ENCODE measurements at regions not wholly inside any gene's neighbourhood (a gene's known extent, or its start where the extent isn't known, plus 50 kb on each side); places are given as distances from the start of the nearest gene placed in this dataset.

- H2BK12ac ChIP-seq (ENCODE audit: insufficient read length, low read depth, low read length): no peak overlapping the region
- H4K91ac ChIP-seq (ENCODE audit: insufficient read length, low read depth, low read length): no peak overlapping the region
- TF ChIP-seq CTCF (conservative IDR thresholded peaks at IDR 0.05): no peak
- H3K56ac ChIP-seq (ENCODE audit: insufficient read length, low read depth, low read length): no peak overlapping the region
- Mint-ChIP-seq H3K4me3 (no peak overlapping the region), H3K9me3 (no peaks in the 10 kb centered on the region), H3K4me1 (peaks cover 3 to 7% of the 10 kb centered on the region in 2 experiments; a peak in 2 of 4 replicates), H3K36me3 (ENCODE audit: insufficient read depth in 1 of 3, low read depth in 3 of 3) (no peaks in the 10 kb centered on the region), H3K27ac (peak overlapping the region in 1 of 3 experiments; percentile 56; a peak in 1 of 7 replicates), H3K27me3 (ENCODE audit: low read depth) (no peaks in the 10 kb centered on the region)
- no peak overlapping the region for H2AFZ ChIP-seq (ENCODE audit: low read length)
- no peaks in the 10 kb centered on the region for H3K23me2 ChIP-seq (ENCODE audit: insufficient read length, low read depth, low read length, poor library complexity, severe bottlenecking)
- no peak overlapping the region for H3K27ac ChIP-seq (ENCODE audit: insufficient read length, low read depth, low read length)
- H3K27me3 ChIP-seq (ENCODE audit: insufficient read depth, low read length): no peaks in the 10 kb centered on the region
- no peaks in the 10 kb centered on the region for H3K79me2 ChIP-seq (ENCODE audit: insufficient read depth, low read length)
- H2BK5ac ChIP-seq (ENCODE audit: insufficient read length, low read length): no peak overlapping the region
- no peak overlapping the region for H3K4ac ChIP-seq (ENCODE audit: low read depth, low read length)
- H3K4me2 ChIP-seq (ENCODE audit: insufficient read depth, insufficient read length, low read length): no peak overlapping the region
- H4K5ac ChIP-seq (ENCODE audit: insufficient read length, low read depth, low read length): no peak overlapping the region
- no peaks in the 10 kb centered on the region for H4K20me1 ChIP-seq (ENCODE audit: control insufficient read depth, insufficient read depth, insufficient read length)
- no peaks in the 10 kb centered on the region for H3K79me1 ChIP-seq (ENCODE audit: insufficient read depth, low read depth, low read length, poor library complexity, severe bottlenecking)
- H3K9me3 ChIP-seq (ENCODE audit: control insufficient read depth, low read depth, low read length): no peaks in the 10 kb centered on the region
- H2BK15ac ChIP-seq (ENCODE audit: low read depth, low read length): no peak overlapping the region
- no peak overlapping the region for H3T11ph ChIP-seq (ENCODE audit: low read length)
- H4K8ac ChIP-seq (replicated peaks; ENCODE audit: insufficient read length, low read depth, low read length): no peak overlapping the region
- no peak overlapping the region for H2AK5ac ChIP-seq (ENCODE audit: insufficient read length, low read length)
- no CpG with 5 or more reads among the region's 7 CpGs for WGBS (ENCODE audit: extremely low coverage, insufficient read length, low lambda C conversion rate)
- no peak overlapping the region for H3K14ac ChIP-seq (ENCODE audit: insufficient read depth, low read length)
- no peak overlapping the region for H3K23ac ChIP-seq (ENCODE audit: insufficient read length, low read depth, low read length)
- H2BK20ac ChIP-seq (ENCODE audit: low read depth, low read length, poor library complexity, severe bottlenecking): no peak overlapping the region
- no peak overlapping the region for H3K9ac ChIP-seq (ENCODE audit: extremely low read depth, insufficient read length, low read length)
- H3K4me1 ChIP-seq (ENCODE audit: insufficient read depth, low read length): peaks cover 2% of the 10 kb centered on the region; the same call in 1 of the 2 replicates
- no peak overlapping the region for H3K18ac ChIP-seq (ENCODE audit: insufficient read length, low read depth, low read length)
- no peak overlapping the region for H2BK120ac ChIP-seq (ENCODE audit: low read depth, low read length, poor library complexity, severe bottlenecking)
- DNase-seq: no peak
Measured at GRCh38 chr6:91681296-91681695, 1094.4 kb upstream of the MAP3K7 start.

Measured in H9 (cell line).